Neuron (in vitro differentiated cells): ENCODE measurements at regions not wholly inside any gene's neighbourhood (a gene's known extent, or its start where the extent isn't known, plus 50 kb on each side); places are given as distances from the start of the nearest gene placed in this dataset.
"Not testable (repeated sequence)": the region's sequence is repeated elsewhere in the genome, so short reads cannot be mapped to it uniquely, and the experiment has no call there.

Source experiments
- H2AFZ ChIP-seq: one replicate; pipeline ENCODE4 v1.6.1; 2013; ENCODE audit warnings: low read depth, mild to moderate bottlenecking, inconsistent platforms, low read length, moderate library complexity
- H3K27me3 ChIP-seq: one replicate; pipeline ENCODE4 v1.6.1; 2013; ENCODE audit warnings: low read length; ENCODE audit not compliant: insufficient read depth
- H3K36me3 ChIP-seq: one replicate; pipeline ENCODE4 v1.6.1; 2013; ENCODE audit warnings: low read length; ENCODE audit not compliant: insufficient read depth
- H3K4me1 ChIP-seq: one replicate; pipeline ENCODE4 v1.6.1; 2013; ENCODE audit warnings: low read length; ENCODE audit not compliant: insufficient read depth
- H3K4me3 ChIP-seq: 2 replicates; pipeline ENCODE4 v1.5.1; 2013; ENCODE audit warnings: mild to moderate bottlenecking, low read length, moderate library complexity
- H3K9me3 ChIP-seq: one replicate; pipeline ENCODE4 v1.6.1; 2013; ENCODE audit warnings: low read length

GRCh38 chr6:26956078-26956600 is 291.4 kb upstream of the PRSS16 start:
- not testable (repeated sequence) for H3K4me1 ChIP-seq, H3K36me3 ChIP-seq, H2AFZ ChIP-seq, H3K9me3 ChIP-seq, H3K27me3 ChIP-seq
- H3K4me3 ChIP-seq = peak overlapping the region; percentile 67

- H3K36me3 ChIP-seq, H3K4me1 ChIP-seq, H3K27me3 ChIP-seq, H3K9me3 ChIP-seq, H2AFZ ChIP-seq: not testable (repeated sequence)
- H3K4me3 ChIP-seq = peak overlapping the region; percentile 67
Observed at GRCh38 chr6:26956601-26957184, 290.8 kb upstream of the PRSS16 start.

GRCh38 chr6:26957399-26958127 is 289.9 kb upstream of the PRSS16 start:
- H3K4me1 ChIP-seq, H3K36me3 ChIP-seq, H3K9me3 ChIP-seq, H2AFZ ChIP-seq, H3K27me3 ChIP-seq: not testable (repeated sequence)
- peak overlapping the region; percentile 67 for H3K4me3 ChIP-seq

GRCh38 chr6:26961236-26961635 is 286.3 kb upstream of the PRSS16 start:
- H3K27me3 ChIP-seq, H2AFZ ChIP-seq, H3K4me3 ChIP-seq, H3K9me3 ChIP-seq, H3K36me3 ChIP-seq, H3K4me1 ChIP-seq: not testable (repeated sequence)

GRCh38 chr6:27002447-27002846 is 245.1 kb upstream of the PRSS16 start:
- Histone ChIP-seq H2AFZ (no peak overlapping the region), H3K4me1 (no peaks in the 10 kb centered on the region), H3K4me3 (no peak overlapping the region), H3K36me3 (no peaks in the 10 kb centered on the region), H3K9me3 (no peaks in the 10 kb centered on the region), H3K27me3 (no peaks in the 10 kb centered on the region)

- no peaks in the 10 kb centered on the region for H3K27me3 ChIP-seq
- H3K4me1 ChIP-seq = no peaks in the 10 kb centered on the region
- peaks cover 5% of the 10 kb centered on the region for H3K9me3 ChIP-seq
- no peak overlapping the region for H2AFZ ChIP-seq
- no peaks in the 10 kb centered on the region for H3K36me3 ChIP-seq
- no peak overlapping the region for H3K4me3 ChIP-seq
Observed at GRCh38 chr6:27007020-27007419, 240.5 kb upstream of the PRSS16 start.

- H3K36me3 ChIP-seq, H3K4me3 ChIP-seq, H2AFZ ChIP-seq, H3K4me1 ChIP-seq, H3K9me3 ChIP-seq, H3K27me3 ChIP-seq: not testable (repeated sequence)
Observed at GRCh38 chr6:27008613-27009012, 238.9 kb upstream of the PRSS16 start.

- H2AFZ ChIP-seq, H3K4me3 ChIP-seq, H3K9me3 ChIP-seq, H3K4me1 ChIP-seq, H3K36me3 ChIP-seq, H3K27me3 ChIP-seq: not testable (repeated sequence)
Observed at GRCh38 chr6:27014053-27014452, 233.4 kb upstream of the PRSS16 start.

- Histone ChIP-seq H3K36me3 (no peaks in the 10 kb centered on the region), H3K27me3 (no peaks in the 10 kb centered on the region)
Observed at GRCh38 chr6:27016689-27017088, 230.8 kb upstream of the PRSS16 start.

GRCh38 chr6:27018401-27018800 is 229.1 kb upstream of the PRSS16 start:
- peak overlapping the region; percentile 79 for H3K4me3 ChIP-seq
- H3K36me3 ChIP-seq, H3K9me3 ChIP-seq: not testable (repeated sequence)

More at GRCh38 chr6:27016689-27017088, 230.8 kb upstream of the PRSS16 start:
- Histone ChIP-seq H2AFZ (no peak overlapping the region), H3K9me3 (peaks cover 2% of the 10 kb centered on the region), H3K4me1 (peaks cover 7% of the 10 kb centered on the region), H3K4me3 (no peak overlapping the region)

GRCh38 chr6:27019651-27020552 is 227.6 kb upstream of the PRSS16 start:
- Histone ChIP-seq H3K27me3 (no peaks in the 10 kb centered on the region), H3K4me1 (peaks cover 7% of the 10 kb centered on the region), H2AFZ (peak overlapping the region; percentile 67), H3K4me3 (peak overlapping the region; percentile 79), H3K36me3 (no peaks in the 10 kb centered on the region), H3K9me3 (peaks cover 2% of the 10 kb centered on the region)

More at GRCh38 chr6:27018401-27018800, 229.1 kb upstream of the PRSS16 start:
- H2AFZ ChIP-seq, H3K27me3 ChIP-seq, H3K4me1 ChIP-seq: not testable (repeated sequence)

- Histone ChIP-seq H3K27me3 (no peaks in the 10 kb centered on the region), H2AFZ (no peak overlapping the region), H3K4me3 (peak overlapping the region; percentile 79), H3K36me3 (no peaks in the 10 kb centered on the region), H3K4me1 (peaks cover 7% of the 10 kb centered on the region), H3K9me3 (peaks cover 2% of the 10 kb centered on the region)
Observed at GRCh38 chr6:27020553-27020880, 227.0 kb upstream of the PRSS16 start.

- Histone ChIP-seq H2AFZ (no peak overlapping the region), H3K27me3 (no peaks in the 10 kb centered on the region), H3K9me3 (no peaks in the 10 kb centered on the region), H3K4me1 (peaks cover 2% of the 10 kb centered on the region), H3K4me3 (no peak overlapping the region), H3K36me3 (no peaks in the 10 kb centered on the region)
Observed at GRCh38 chr6:27023664-27024063, 223.8 kb upstream of the PRSS16 start.
